ENCODE measurements at regions not wholly inside any gene's neighbourhood (a gene's known extent, or its start where the extent isn't known, plus 50 kb on each side); places are given as distances from the start of the nearest gene placed in this dataset.

- TF ChIP-seq CTCF (conservative IDR thresholded peaks at IDR 0.05; ENCODE audit: low read length) (no peak), EZH2phosphoT487 (IDR thresholded peaks at IDR 0.05; ENCODE audit: borderline replicate concordance) (no peak)
Observed at GRCh38 chr10:29714096-29714874, 79.5 kb upstream of the SVIL start.

Data from Loucy (cell line).